Mucosa of gallbladder (tissue), 1 donor: ENCODE measurements at regions not wholly inside any gene's neighbourhood (a gene's known extent, or its start where the extent isn't known, plus 50 kb on each side); places are given as distances from the start of the nearest gene placed in this dataset.
"Not testable (repeated sequence)": the region's sequence is repeated elsewhere in the genome, so short reads cannot be mapped to it uniquely, and the experiment has no call there.

Experiments used
- DNase-seq: peaks from one replicate; pipeline ENCODE4 v3.0.0-alpha.2; 2020; ENCODE audit warnings: low spot score
- donor health status: DM: no; HTN: no; CAD: no.

DNA sequence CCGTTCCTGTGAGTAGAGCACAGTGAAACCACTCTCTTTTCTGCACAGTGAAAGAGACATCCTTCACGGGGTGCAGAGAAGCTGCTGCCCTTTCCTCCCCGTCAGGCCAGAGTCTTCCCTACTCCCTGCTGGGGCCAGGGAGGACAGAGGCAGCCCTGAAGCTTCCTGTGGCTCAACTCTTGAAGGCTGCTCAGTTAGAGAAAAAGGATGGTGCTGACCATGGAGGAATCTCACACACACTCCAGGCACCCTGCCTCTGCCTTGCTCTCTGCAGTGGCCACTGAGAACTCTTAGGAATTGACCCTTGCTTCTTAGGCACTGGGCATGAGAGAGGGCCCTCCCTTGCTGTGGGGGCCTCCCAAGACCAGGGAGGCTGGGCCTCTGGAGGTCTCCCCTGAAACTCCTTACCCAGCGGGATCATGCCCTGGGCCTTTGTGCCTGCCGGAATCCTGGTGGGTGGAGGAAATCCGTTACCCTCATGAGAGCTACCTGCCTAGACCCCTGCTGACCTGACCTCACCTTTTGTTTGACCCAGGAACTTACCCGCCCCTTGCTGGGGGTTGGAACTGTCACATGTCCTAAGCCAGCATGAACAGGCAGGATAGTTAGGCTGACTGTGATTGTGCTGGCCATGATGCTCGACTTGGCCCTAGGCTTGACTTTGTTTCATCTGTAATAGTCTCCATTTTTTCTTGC lies 65.0 kb upstream of the CD93 start:
- no peak for DNase-seq

DNA sequence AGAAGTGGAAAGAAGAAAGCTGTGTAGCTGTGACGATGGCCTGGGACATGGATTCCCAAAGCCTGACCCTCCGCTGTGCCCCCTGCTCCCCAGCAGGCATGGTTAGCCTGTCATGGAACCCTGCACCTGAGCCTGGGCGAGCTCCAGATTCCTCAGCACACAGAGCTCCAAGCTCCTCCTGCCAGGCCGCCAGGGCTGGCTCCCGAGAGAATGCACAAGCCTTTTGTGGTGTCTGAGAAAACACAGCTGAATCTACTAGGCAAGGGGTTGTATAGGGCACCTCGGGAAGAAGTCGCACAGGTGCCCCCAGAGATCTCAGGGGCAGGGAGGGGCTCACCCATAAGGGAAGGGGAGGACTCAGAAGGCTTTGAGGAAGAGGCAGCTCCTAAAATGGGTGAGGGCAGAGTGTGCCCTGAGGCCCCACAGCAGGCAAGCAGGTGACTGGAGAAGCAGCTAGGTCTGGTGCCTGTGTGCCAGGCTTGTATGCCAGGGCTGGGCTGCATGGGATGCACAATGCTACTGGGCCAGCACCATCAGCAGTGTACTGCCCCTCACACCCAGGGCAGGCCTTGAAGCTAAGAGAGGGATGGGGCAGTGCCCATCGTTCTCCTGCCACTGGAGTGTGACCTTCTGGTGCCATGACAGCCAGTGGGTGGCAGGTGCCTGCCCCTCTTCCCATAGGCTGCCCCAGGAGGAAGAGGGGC lies 64.3 kb upstream of the CD93 start:
- DNase-seq, result peak; percentile 8

- DNase-seq, result no peak
Observed at GRCh38 chr20:23149623-23150279, 63.6 kb upstream of the CD93 start.

- DNase-seq, result no peak
Observed at GRCh38 chr20:23148731-23149570, 62.8 kb upstream of the CD93 start.

GRCh38 chr20:23147964-23148730 lies 62.0 kb upstream of the CD93 start:
- DNase-seq, result no peak

DNA sequence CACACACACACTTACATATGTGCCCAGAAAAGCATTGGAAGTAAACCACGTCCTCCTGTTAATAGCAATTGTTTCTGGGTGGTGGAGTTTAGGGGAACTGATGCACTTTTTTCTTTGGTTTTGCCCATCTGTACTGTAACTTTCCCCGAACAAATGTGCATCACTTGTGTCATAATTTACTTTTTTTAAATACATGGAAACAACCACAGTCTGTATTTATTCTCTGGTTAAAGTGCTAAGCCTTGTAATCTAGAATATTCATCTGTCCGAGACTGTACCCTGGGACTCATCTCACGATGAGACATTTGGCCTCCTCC lies 61.5 kb upstream of the CD93 start:
- no peak for DNase-seq

GRCh38 chr20:23146857-23147637 lies 60.9 kb upstream of the CD93 start:
- DNase-seq, result no peak

GRCh38 chr20:23146181-23146580 lies 60.1 kb upstream of the CD93 start:
- no peak for DNase-seq

- no peak for DNase-seq
Observed at GRCh38 chr20:23145281-23145700, 59.2 kb upstream of the CD93 start.

- no peak for DNase-seq
Observed at GRCh38 chr20:23144856-23145255, 58.7 kb upstream of the CD93 start.

GRCh38 chr20:23143986-23144690 lies 58.0 kb upstream of the CD93 start:
- no peak for DNase-seq

DNA sequence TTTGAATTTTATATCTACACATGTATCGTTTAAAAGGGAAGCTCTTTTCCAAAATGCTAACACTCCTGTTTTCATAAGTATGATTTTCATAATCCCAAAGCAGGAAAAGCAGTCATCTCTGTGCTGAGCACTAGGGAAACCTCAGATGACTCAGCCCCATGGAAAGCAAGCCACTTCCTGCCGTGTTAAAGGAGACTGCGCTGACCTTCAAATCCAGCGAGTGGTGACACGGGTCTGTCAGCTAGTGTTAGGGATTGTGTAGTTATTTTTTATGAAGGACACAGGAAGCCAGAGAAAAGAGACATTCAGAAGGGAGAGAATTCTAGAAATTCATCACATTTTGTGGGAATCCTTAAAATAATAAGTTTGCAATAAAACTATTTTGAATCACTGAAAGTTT lies 57.0 kb upstream of the CD93 start:
- peak; percentile 64 for DNase-seq

- DNase-seq, result no peak
Observed at GRCh38 chr20:23142162-23143050, 56.3 kb upstream of the CD93 start.

DNA sequence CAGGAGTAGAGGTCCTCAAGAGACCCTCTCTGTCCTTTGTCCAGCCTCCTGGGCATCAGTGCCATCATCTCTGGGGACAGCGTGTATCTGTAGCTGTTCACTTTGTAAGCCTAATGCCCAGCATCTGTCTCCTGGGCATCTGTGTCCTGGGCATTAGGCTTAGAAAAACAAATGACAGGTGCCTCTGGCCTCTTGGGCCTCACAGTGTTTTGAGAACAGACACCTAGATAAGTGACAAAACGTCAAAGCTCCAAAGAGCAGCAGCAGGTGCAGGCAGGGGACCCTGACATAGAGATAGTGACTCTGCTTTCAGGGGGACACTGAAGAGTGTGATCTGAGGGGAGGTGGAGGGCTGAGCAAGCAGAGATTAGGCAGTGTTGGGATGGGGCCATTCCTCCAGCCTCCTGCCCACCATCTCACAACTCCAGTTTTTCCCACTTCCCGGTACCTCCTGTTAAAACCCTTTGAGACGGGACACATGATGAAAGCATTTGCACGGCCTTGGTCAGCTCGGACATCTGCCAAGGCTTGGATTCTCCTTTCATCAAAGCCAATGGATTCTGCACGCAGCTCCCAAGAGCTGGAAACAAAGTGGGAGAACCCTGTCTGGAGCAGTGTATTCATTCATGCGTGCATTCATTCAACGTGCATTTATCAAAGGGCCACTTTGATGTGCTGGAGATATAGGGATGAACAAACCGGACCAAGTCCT lies 55.5 kb upstream of the CD93 start:
- DNase-seq, result no peak

DNA sequence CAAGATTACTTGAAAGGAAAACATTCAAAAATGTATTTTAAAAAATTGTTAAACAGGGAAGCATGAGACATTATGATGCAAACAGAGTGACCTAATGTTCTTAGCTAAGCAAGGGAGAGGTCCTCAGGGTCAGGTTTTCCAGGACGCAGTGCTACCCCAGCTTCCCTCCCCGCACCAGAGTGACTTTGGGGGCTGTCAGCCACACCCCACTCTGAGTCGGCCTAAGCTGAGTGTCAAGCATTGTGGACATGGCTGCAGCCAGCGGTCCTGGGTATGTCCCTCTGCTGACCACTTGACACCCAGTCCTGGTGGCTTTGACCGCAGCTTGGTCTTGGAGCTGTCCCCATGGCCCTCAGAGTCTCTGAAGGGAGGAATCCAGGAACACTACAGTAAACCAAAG lies 54.9 kb upstream of the CD93 start:
- DNase-seq, result no peak

- not testable (repeated sequence) for DNase-seq
Observed at GRCh38 chr20:23139984-23140383, 53.9 kb upstream of the CD93 start.

GRCh38 chr20:23139524-23139923 lies 53.4 kb upstream of the CD93 start:
- no peak for DNase-seq

GRCh38 chr20:23138682-23139081 lies 52.6 kb upstream of the CD93 start:
- no peak for DNase-seq
